ENCODE measurements at regions not wholly inside any gene's neighbourhood (a gene's known extent, or its start where the extent isn't known, plus 50 kb on each side); places are given as distances from the start of the nearest gene placed in this dataset.

- no peak for DNase-seq
Measured at GRCh38 chr12:60935981-60936761, 1324.0 kb upstream of the USP15 start.

- DNase-seq = no peak
Measured at GRCh38 chr12:60947533-60947932, 1312.7 kb upstream of the USP15 start.

GRCh38 chr12:60967128-60967527 lies 1293.1 kb upstream of the USP15 start:
- no peak for DNase-seq

- DNase-seq = no peak
Measured at GRCh38 chr12:60977966-60978365, 1282.2 kb upstream of the USP15 start.

- DNase-seq = no peak
Measured at GRCh38 chr12:60980558-60980957, 1279.6 kb upstream of the USP15 start.

GRCh38 chr12:60981473-60981872 lies 1278.7 kb upstream of the USP15 start:
- no peak for DNase-seq

- DNase-seq = no peak
Measured at GRCh38 chr12:60992087-60992486, 1268.1 kb upstream of the USP15 start.

GRCh38 chr12:60995256-60995825 lies 1264.9 kb upstream of the USP15 start:
- no peak for DNase-seq

GRCh38 chr12:60997869-60998378 lies 1262.3 kb upstream of the USP15 start:
- no peak for DNase-seq

GRCh38 chr12:61009192-61009591 lies 1251.0 kb upstream of the USP15 start:
- no peak for DNase-seq

GRCh38 chr12:61011767-61012423 lies 1248.3 kb upstream of the USP15 start:
- DNase-seq = no peak

GRCh38 chr12:61018571-61018970 lies 1241.6 kb upstream of the USP15 start:
- no peak for DNase-seq

- DNase-seq = no peak
Measured at GRCh38 chr12:61023231-61023630, 1237.0 kb upstream of the USP15 start.

- no peak for DNase-seq
Measured at GRCh38 chr12:61029516-61029915, 1230.7 kb upstream of the USP15 start.

GRCh38 chr12:61037792-61038191 lies 1222.4 kb upstream of the USP15 start:
- no peak for DNase-seq

- DNase-seq = no peak
Measured at GRCh38 chr12:61043838-61044237, 1216.4 kb upstream of the USP15 start.

- no peak for DNase-seq
Measured at GRCh38 chr12:61044766-61045165, 1215.4 kb upstream of the USP15 start.

GRCh38 chr12:61070640-61071414 lies 1189.4 kb upstream of the USP15 start:
- DNase-seq = no peak

GRCh38 chr12:61072717-61073116 lies 1187.5 kb upstream of the USP15 start:
- no peak for DNase-seq

- DNase-seq = no peak
Measured at GRCh38 chr12:61095111-61095510, 1165.1 kb upstream of the USP15 start.

- DNase-seq = no peak
Measured at GRCh38 chr12:61098031-61098580, 1162.1 kb upstream of the USP15 start.

GRCh38 chr12:61107118-61107517 lies 1153.1 kb upstream of the USP15 start:
- no peak for DNase-seq

GRCh38 chr12:61111218-61111617 lies 1149.0 kb upstream of the USP15 start:
- no peak for DNase-seq
